ENCODE measurements at regions not wholly inside any gene's neighbourhood (a gene's known extent, or its start where the extent isn't known, plus 50 kb on each side); places are given as distances from the start of the nearest gene placed in this dataset.
"Not testable (repeated sequence)": the region's sequence is repeated elsewhere in the genome, so short reads cannot be mapped to it uniquely, and the experiment has no call there.

GRCh38 chr7:150047329-150047728, 173.6 kb downstream of the ATP6V0E2 start:
- peak in 1 of 2 donors; percentile 26 for DNase-seq

- peak in 1 of 2 donors; percentile 30 for DNase-seq
These were observed 174.0 kb downstream of the ATP6V0E2 start for GRCh38 chr7:150047772-150048171.

GRCh38 chr7:150048244-150049011, 174.7 kb downstream of the ATP6V0E2 start:
- peak in 1 of 2 donors; percentile 13 for DNase-seq

GRCh38 chr7:150049012-150049655, 175.4 kb downstream of the ATP6V0E2 start:
- DNase-seq, result peak in 1 of 2 donors; percentile 12

GRCh38 chr7:150053396-150053795, 179.6 kb downstream of the ATP6V0E2 start:
- DNase-seq, result not testable (repeated sequence)

GRCh38 chr7:150054242-150054641, 180.5 kb downstream of the ATP6V0E2 start:
- not testable (repeated sequence) for DNase-seq

GRCh38 chr7:150060259-150061221, 186.8 kb downstream of the ATP6V0E2 start:
- DNase-seq, result peak; percentile 93 to 96

GRCh38 chr7:150063195-150063594, 189.4 kb downstream of the ATP6V0E2 start:
- DNase-seq, result not testable (repeated sequence)

- DNase-seq, result not testable (repeated sequence)
These were observed 196.0 kb downstream of the ATP6V0E2 start for GRCh38 chr7:150069555-150070313.

- DNase-seq, result not testable (repeated sequence)
These were observed 203.8 kb downstream of the ATP6V0E2 start for GRCh38 chr7:150077543-150077942.

GRCh38 chr7:150081865-150082264, 208.1 kb downstream of the ATP6V0E2 start:
- DNase-seq, result not testable (repeated sequence)

- not testable (repeated sequence) for DNase-seq
These were observed 211.0 kb downstream of the ATP6V0E2 start for GRCh38 chr7:150084724-150085123.

GRCh38 chr7:150087478-150087877, 213.7 kb downstream of the ATP6V0E2 start:
- not testable (repeated sequence) for DNase-seq

- DNase-seq, result not testable (repeated sequence)
These were observed 215.4 kb downstream of the ATP6V0E2 start for GRCh38 chr7:150089139-150089538.

GRCh38 chr7:150090776-150091175, 217.0 kb downstream of the ATP6V0E2 start:
- not testable (repeated sequence) for DNase-seq

- not testable (repeated sequence) for DNase-seq
These were observed 220.1 kb downstream of the ATP6V0E2 start for GRCh38 chr7:150093897-150094296.

GRCh38 chr7:150096213-150096994, 222.6 kb downstream of the ATP6V0E2 start:
- DNase-seq, result not testable (repeated sequence)

- DNase-seq, result not testable (repeated sequence)
These were observed 224.6 kb upstream of the LRRC61 start for GRCh38 chr7:150098592-150098991.

- not testable (repeated sequence) for DNase-seq
These were observed 221.9 kb upstream of the LRRC61 start for GRCh38 chr7:150101282-150101681.

GRCh38 chr7:150107283-150107682, 215.9 kb upstream of the LRRC61 start:
- not testable (repeated sequence) for DNase-seq

- peak in 1 of 2 donors; percentile 47 for DNase-seq
These were observed 212.8 kb upstream of the LRRC61 start for GRCh38 chr7:150110375-150110820.

Data from stimulated activated CD4-positive, alpha-beta T cell treated with anti-CD3 and anti-CD28 coated beads, Interleukin-2, amount 100 ng/mL, for 24 hours (primary cell).